ENCODE measurements at regions not wholly inside any gene's neighbourhood (a gene's known extent, or its start where the extent isn't known, plus 50 kb on each side); places are given as distances from the start of the nearest gene placed in this dataset.

GRCh38 chr3:88785841-88786240 lies 321.6 kb upstream of the EPHA3 start:
- TF ChIP-seq CTCF (IDR thresholded peaks at IDR 0.05; ENCODE audit: low read depth, low read length) (no peak), MYC (IDR thresholded peaks at IDR 0.05; ENCODE audit: low read depth, low read length) (no peak)

Measured in NB4 (cell line).